GM23338 (cell line): ENCODE measurements at regions not wholly inside any gene's neighbourhood (a gene's known extent, or its start where the extent isn't known, plus 50 kb on each side); places are given as distances from the start of the nearest gene placed in this dataset.

Experiments
- ATAC-seq: fragments of 200-7000 bp; cut with Tn5 transposase; 3 replicates; pipeline ENCODE4 v1.9.1; 2020
- DNase-seq: peaks from one replicate; pipeline ENCODE4 v3.0.0-alpha.2; 2015; ENCODE audit warnings: low spot score
- H2AFZ ChIP-seq: fragments of 200-600 bp; sonication (generic); 2 replicates; pipeline ENCODE4 v1.8.0; 2016; ENCODE audit warnings: antibody characterized with exemption, mild to moderate bottlenecking, moderate library complexity
- H3F3A ChIP-seq: fragments of 200-600 bp; sonication (generic); replicated peaks from 2 replicates; pipeline ENCODE4 v1.8.0; 2017; ENCODE audit warnings: antibody characterized with exemption, mixed run types, low read depth
- H3K27ac ChIP-seq: fragments of 200-600 bp; sonication (generic); 2 replicates; pipeline ENCODE4 v1.6.1; 2016; ENCODE audit warnings: low read depth
- H3K27me3 ChIP-seq: fragments of 200-600 bp; sonication (generic); 2 replicates; pipeline ENCODE4 v1.8.0; 2016; ENCODE audit warnings: mild to moderate bottlenecking, mixed run types, moderate library complexity; ENCODE audit not compliant: insufficient read depth
- H3K36me3 ChIP-seq: fragments of 200-600 bp; sonication (generic); 2 replicates; pipeline ENCODE4 v1.8.0; 2016; ENCODE audit warnings: mild to moderate bottlenecking; ENCODE audit not compliant: insufficient read depth
- H3K4me1 ChIP-seq: fragments of 200-600 bp; sonication (generic); 2 replicates; pipeline ENCODE4 v1.8.0; 2016; ENCODE audit warnings: mild to moderate bottlenecking, moderate library complexity; ENCODE audit not compliant: insufficient read depth
- H3K4me2 ChIP-seq: fragments of 200-600 bp; sonication (generic); 2 replicates; pipeline ENCODE4 v1.7.1; 2017; ENCODE audit warnings: mixed run types
- H3K4me3 ChIP-seq: fragments of 200-600 bp; sonication (generic); 2 replicates; pipeline ENCODE4 v1.6.1; 2016; ENCODE audit warnings: mixed run types
- H3K79me2 ChIP-seq: fragments of 200-600 bp; sonication (generic); replicated peaks from 2 replicates; pipeline ENCODE4 v1.8.0; 2017; ENCODE audit warnings: mild to moderate bottlenecking; ENCODE audit not compliant: insufficient read depth
- H3K9me2 ChIP-seq: fragments of 200-600 bp; sonication (generic); 2 replicates; pipeline ENCODE4 v1.8.0; 2017; ENCODE audit not compliant: insufficient read depth
- H4K20me1 ChIP-seq: fragments of 200-600 bp; sonication (generic); replicated peaks from 2 replicates; pipeline ENCODE4 v1.8.0; 2017; ENCODE audit warnings: mild to moderate bottlenecking; ENCODE audit not compliant: insufficient read depth
- H3K27ac Mint-ChIP-seq: 2 replicates; pipeline ENCODE4 v1.8.0; 2020; ENCODE audit warnings: inconsistent platforms, mild to moderate bottlenecking, moderate library complexity, mixed read lengths
- H3K27me3 Mint-ChIP-seq: 3 replicates; pipeline ENCODE4 v1.8.0; 2022; ENCODE audit warnings: low read depth, mild to moderate bottlenecking, moderate library complexity, mixed read lengths, inconsistent platforms; ENCODE audit not compliant: insufficient read depth, poor library complexity
- H3K36me3 Mint-ChIP-seq: 3 replicates; pipeline ENCODE4 v1.8.0; 2021; ENCODE audit warnings: low read depth, mild to moderate bottlenecking, inconsistent platforms, moderate library complexity, mixed read lengths
- H3K4me1 Mint-ChIP-seq: 3 replicates; pipeline ENCODE4 v1.8.0; 2020; ENCODE audit warnings: mild to moderate bottlenecking, inconsistent platforms, mixed read lengths
- H3K4me3 Mint-ChIP-seq: 3 replicates; pipeline ENCODE4 v1.8.0; 2021; ENCODE audit warnings: moderate library complexity, mild to moderate bottlenecking, inconsistent platforms, mixed read lengths
- H3K9me3 Mint-ChIP-seq: 3 replicates; pipeline ENCODE4 v1.8.0; 2020; ENCODE audit warnings: moderate library complexity, mild to moderate bottlenecking, inconsistent platforms, mixed read lengths
- CREB1 ChIP-seq: fragments of 250-450 bp; sonication (Bioruptor Pico); IDR thresholded peaks from 2 replicates; pipeline ENCODE4 v1.5.0; 2020; ENCODE audit warnings: low read depth, mild to moderate bottlenecking, moderate library complexity
- CTCF ChIP-seq, 2 experiments: fragments of 200-600 bp in 1 of 2; sonication (generic) in 1 of 2; conservative IDR thresholded peaks; 2 replicates each; pipeline versions ENCODE4 v1.5.1 to v1.6.1; 2016 to 2017; ENCODE audit warnings: antibody characterized with exemption in 2 of 2, low read depth in 2 of 2, mild to moderate bottlenecking in 2 of 2, moderate library complexity in 1 of 2
- EZH2 ChIP-seq: fragments of 200-600 bp; sonication (generic); IDR thresholded peaks from one replicate; pipeline ENCODE4 v1.8.0; 2017; ENCODE audit warnings: antibody characterized with exemption, mild to moderate bottlenecking, low read depth; ENCODE audit not compliant: unreplicated experiment
- EZH2phosphoT487 ChIP-seq: fragments of 200-600 bp; sonication (generic); IDR thresholded peaks from one replicate; pipeline ENCODE4 v1.8.1; 2018; ENCODE audit warnings: antibody characterized with exemption; ENCODE audit not compliant: unreplicated experiment
- JUNB ChIP-seq: IDR thresholded peaks from one replicate; pipeline ENCODE4 v1.6.1; 2016; ENCODE audit warnings: antibody characterized with exemption; ENCODE audit not compliant: unreplicated experiment
- NANOG ChIP-seq: IDR thresholded peaks from 2 replicates; pipeline ENCODE4 v1.6.1; 2016; ENCODE audit warnings: antibody characterized with exemption, borderline replicate concordance
- STAT1 ChIP-seq: IDR thresholded peaks from one replicate; pipeline ENCODE4 v1.6.1; 2016; ENCODE audit warnings: antibody characterized with exemption; ENCODE audit not compliant: unreplicated experiment
- ZNF114 ChIP-seq: fragments of 250-450 bp; sonication (Bioruptor Pico); IDR thresholded peaks from 2 replicates; pipeline ENCODE4 v1.5.0; 2020; ENCODE audit warnings: mild to moderate bottlenecking, moderate library complexity
- ZNF331 ChIP-seq: fragments of 250-450 bp; sonication (Bioruptor Pico); IDR thresholded peaks from 2 replicates; pipeline ENCODE4 v1.5.0; 2020; ENCODE audit warnings: low read depth, mild to moderate bottlenecking, moderate library complexity
- TF ChIP-seq, protein P1 (sequence below): fragments of 250-450 bp; sonication (Bioruptor Pico); IDR thresholded peaks from 2 replicates; pipeline ENCODE4 v1.5.0; 2020; ENCODE audit warnings: mild to moderate bottlenecking, moderate library complexity
- TF ChIP-seq, protein P2 (sequence below): IDR thresholded peaks from 2 replicates; pipeline ENCODE4 v1.6.1; 2016; ENCODE audit warnings: antibody characterized with exemption

- TF ChIP-seq, protein P1, sequence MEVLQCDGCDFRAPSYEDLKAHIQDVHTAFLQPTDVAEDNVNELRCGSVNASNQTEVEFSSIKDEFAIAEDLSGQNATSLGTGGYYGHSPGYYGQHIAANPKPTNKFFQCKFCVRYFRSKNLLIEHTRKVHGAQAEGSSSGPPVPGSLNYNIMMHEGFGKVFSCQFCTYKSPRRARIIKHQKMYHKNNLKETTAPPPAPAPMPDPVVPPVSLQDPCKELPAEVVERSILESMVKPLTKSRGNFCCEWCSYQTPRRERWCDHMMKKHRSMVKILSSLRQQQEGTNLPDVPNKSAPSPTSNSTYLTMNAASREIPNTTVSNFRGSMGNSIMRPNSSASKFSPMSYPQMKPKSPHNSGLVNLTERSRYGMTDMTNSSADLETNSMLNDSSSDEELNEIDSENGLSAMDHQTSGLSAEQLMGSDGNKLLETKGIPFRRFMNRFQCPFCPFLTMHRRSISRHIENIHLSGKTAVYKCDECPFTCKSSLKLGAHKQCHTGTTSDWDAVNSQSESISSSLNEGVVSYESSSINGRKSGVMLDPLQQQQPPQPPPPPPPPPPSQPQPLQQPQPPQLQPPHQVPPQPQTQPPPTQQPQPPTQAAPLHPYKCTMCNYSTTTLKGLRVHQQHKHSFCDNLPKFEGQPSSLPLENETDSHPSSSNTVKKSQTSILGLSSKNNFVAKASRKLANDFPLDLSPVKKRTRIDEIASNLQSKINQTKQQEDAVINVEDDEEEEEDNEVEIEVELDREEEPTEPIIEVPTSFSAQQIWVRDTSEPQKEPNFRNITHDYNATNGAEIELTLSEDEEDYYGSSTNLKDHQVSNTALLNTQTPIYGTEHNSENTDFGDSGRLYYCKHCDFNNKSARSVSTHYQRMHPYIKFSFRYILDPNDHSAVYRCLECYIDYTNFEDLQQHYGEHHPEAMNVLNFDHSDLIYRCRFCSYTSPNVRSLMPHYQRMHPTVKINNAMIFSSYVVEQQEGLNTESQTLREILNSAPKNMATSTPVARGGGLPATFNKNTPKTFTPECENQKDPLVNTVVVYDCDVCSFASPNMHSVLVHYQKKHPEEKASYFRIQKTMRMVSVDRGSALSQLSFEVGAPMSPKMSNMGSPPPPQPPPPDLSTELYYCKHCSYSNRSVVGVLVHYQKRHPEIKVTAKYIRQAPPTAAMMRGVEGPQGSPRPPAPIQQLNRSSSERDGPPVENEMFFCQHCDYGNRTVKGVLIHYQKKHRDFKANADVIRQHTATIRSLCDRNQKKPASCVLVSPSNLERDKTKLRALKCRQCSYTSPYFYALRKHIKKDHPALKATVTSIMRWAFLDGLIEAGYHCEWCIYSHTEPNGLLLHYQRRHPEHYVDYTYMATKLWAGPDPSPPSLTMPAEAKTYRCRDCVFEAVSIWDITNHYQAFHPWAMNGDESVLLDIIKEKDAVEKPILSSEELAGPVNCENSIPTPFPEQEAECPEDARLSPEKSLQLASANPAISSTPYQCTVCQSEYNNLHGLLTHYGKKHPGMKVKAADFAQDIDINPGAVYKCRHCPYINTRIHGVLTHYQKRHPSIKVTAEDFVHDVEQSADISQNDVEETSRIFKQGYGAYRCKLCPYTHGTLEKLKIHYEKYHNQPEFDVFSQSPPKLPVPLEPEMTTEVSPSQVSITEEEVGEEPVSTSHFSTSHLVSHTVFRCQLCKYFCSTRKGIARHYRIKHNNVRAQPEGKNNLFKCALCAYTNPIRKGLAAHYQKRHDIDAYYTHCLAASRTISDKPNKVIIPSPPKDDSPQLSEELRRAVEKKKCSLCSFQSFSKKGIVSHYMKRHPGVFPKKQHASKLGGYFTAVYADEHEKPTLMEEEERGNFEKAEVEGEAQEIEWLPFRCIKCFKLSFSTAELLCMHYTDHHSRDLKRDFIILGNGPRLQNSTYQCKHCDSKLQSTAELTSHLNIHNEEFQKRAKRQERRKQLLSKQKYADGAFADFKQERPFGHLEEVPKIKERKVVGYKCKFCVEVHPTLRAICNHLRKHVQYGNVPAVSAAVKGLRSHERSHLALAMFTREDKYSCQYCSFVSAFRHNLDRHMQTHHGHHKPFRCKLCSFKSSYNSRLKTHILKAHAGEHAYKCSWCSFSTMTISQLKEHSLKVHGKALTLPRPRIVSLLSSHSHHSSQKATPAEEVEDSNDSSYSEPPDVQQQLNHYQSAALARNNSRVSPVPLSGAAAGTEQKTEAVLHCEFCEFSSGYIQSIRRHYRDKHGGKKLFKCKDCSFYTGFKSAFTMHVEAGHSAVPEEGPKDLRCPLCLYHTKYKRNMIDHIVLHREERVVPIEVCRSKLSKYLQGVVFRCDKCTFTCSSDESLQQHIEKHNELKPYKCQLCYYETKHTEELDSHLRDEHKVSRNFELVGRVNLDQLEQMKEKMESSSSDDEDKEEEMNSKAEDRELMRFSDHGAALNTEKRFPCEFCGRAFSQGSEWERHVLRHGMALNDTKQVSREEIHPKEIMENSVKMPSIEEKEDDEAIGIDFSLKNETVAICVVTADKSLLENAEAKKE (CRISPR knock-in tag) = no peak
- no peak for TF ChIP-seq EZH2
- no peak for TF ChIP-seq ZNF331 (CRISPR knock-in tag)
- TF ChIP-seq, protein P2, sequence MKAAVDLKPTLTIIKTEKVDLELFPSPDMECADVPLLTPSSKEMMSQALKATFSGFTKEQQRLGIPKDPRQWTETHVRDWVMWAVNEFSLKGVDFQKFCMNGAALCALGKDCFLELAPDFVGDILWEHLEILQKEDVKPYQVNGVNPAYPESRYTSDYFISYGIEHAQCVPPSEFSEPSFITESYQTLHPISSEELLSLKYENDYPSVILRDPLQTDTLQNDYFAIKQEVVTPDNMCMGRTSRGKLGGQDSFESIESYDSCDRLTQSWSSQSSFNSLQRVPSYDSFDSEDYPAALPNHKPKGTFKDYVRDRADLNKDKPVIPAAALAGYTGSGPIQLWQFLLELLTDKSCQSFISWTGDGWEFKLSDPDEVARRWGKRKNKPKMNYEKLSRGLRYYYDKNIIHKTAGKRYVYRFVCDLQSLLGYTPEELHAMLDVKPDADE = no peak
- TF ChIP-seq NANOG = no peak
- TF ChIP-seq ZNF114 (CRISPR knock-in tag) = no peak
- TF ChIP-seq STAT1 = no peak
Observed at GRCh38 chr16:85177448-85177846, 65.2 kb upstream of the CIBAR2 start (continued).

DNA sequence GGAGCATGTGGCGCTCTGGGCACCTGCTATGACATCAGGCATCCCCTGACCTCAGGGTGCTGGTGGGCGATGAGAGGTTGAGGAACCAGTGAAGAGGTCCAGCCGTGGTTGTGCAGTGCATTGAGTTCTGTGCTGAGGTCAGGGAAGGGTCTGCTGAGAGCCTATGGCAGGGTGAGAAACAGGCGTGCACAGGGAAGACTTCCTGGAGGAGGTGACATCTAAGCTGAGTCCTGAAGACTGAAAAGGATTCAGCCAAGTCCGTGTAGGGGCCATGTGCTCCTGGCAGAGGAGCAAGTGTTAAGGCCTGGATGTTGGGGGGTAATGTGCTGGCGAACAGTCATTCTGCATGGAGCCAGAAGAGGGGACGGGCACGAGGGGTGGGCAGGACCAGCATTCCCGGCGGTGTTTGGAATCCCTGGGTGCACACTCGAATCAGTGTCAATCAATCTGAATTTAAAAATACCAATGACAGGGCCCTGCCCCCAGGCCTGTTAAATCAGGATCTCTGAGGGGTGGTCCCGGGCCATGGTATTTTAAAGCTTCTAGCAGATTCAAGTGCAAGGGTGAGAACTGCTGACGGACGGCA is 65.8 kb upstream of the CIBAR2 start:
- no peak overlapping the region for H3K4me3 ChIP-seq
- no peaks in the 10 kb centered on the region for H3K9me3 Mint-ChIP-seq
- H4K20me1 ChIP-seq = peaks cover 24% of the 10 kb centered on the region
- H3K36me3 ChIP-seq = no peaks in the 10 kb centered on the region
- no peaks in the 10 kb centered on the region for H3F3A ChIP-seq
- no peak overlapping the region for H3K4me3 Mint-ChIP-seq
- DNase-seq = no peak
- ATAC-seq = no peak
- H3K27ac ChIP-seq = no peak overlapping the region
- H3K27me3 ChIP-seq = no peaks in the 10 kb centered on the region
- peaks cover 13% of the 10 kb centered on the region for H3K36me3 Mint-ChIP-seq
- peaks cover 21% of the 10 kb centered on the region for H3K4me1 ChIP-seq
- TF ChIP-seq CREB1 (CRISPR knock-in tag) (no peak), ZNF114 (CRISPR knock-in tag) (no peak), EZH2phosphoT487 (no peak), JUNB (no peak), CTCF (conservative IDR thresholded peaks at IDR 0.05; ENCODE audit: low read depth in 2 of 2) (no peak)
- no peak overlapping the region for H2AFZ ChIP-seq
- peaks cover 82% of the 10 kb centered on the region for H3K79me2 ChIP-seq
- H3K4me1 Mint-ChIP-seq = peaks cover 42% of the 10 kb centered on the region
- H3K27me3 Mint-ChIP-seq = peaks cover 15% of the 10 kb centered on the region
- H3K4me2 ChIP-seq = no peak overlapping the region
- no peaks in the 10 kb centered on the region for H3K9me2 ChIP-seq
- no peak overlapping the region for H3K27ac Mint-ChIP-seq
